ENCODE measurements at regions not wholly inside any gene's neighbourhood (a gene's known extent, or its start where the extent isn't known, plus 50 kb on each side); places are given as distances from the start of the nearest gene placed in this dataset.

DNA sequence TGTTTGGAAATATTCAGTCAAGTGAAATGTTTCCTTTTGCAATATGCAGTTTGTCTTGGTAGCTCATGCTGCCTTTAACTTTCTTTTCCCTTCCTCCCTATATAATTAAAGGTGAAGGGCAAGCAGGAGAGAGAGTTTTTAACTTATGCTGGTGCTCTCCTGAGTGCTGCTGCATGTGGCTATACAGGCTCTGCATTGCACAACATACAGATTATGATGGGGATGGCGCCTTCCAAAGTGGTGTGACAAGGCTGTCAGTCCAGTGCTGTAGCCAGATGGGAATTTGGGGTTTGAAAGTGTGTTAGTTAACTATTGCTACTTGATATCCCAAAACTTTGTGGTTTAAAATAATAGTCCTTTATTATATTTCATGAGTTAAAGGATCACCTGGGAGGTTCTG is 199.0 kb downstream of the ATP23 start:
- FAIRE-seq (no peak), ATAC-seq (no peak), DNase-seq (no peak)
- Histone ChIP-seq H3K4me1 (no peaks in the 10 kb centered on the region), H3K36me3 (no peaks in the 10 kb centered on the region), H3K4me3 (no peak overlapping the region), H3K9me3 (no peaks in the 10 kb centered on the region), H3K27me3 (no peaks in the 10 kb centered on the region), H3K27ac (no peak overlapping the region)
- 91 to 100% methylated on average over 1 of the region's 1 CpG for WGBS, 2 donors
- intact Hi-C loops (cut with DNase I): no loop called here
- TF ChIP-seq CTCF (IDR thresholded peaks at IDR 0.05): no peak

- FAIRE-seq: no peak
- WGBS, 2 donors: 89 to 95% methylated on average over 2 of the region's 2 CpGs
- no peak for ATAC-seq
These were observed 201.6 kb downstream of the ATP23 start for GRCh38 chr12:58142991-58143390.

GRCh38 chr12:58143498-58143995 is 202.2 kb downstream of the ATP23 start:
- Histone ChIP-seq H3K9me3 (no peaks in the 10 kb centered on the region), H3K27me3 (no peaks in the 10 kb centered on the region), H3K4me3 (no peak overlapping the region), H3K36me3 (no peaks in the 10 kb centered on the region), H3K4me1 (no peaks in the 10 kb centered on the region), H3K27ac (no peak overlapping the region)
- FAIRE-seq (no peak), ATAC-seq (no peak), DNase-seq (no peak)
- intact Hi-C loops (cut with DNase I): no loop called here
- TF ChIP-seq CTCF (IDR thresholded peaks at IDR 0.05): no peak
- WGBS, 2 donors: 86 to 89% methylated on average over 6 of the region's 6 CpGs

More at GRCh38 chr12:58142991-58143390, 201.6 kb downstream of the ATP23 start:
- intact Hi-C loops (cut with DNase I): no loop called here
- Histone ChIP-seq H3K36me3 (no peaks in the 10 kb centered on the region), H3K4me3 (no peak overlapping the region), H3K9me3 (no peaks in the 10 kb centered on the region), H3K4me1 (no peaks in the 10 kb centered on the region), H3K27me3 (no peaks in the 10 kb centered on the region), H3K27ac (no peak overlapping the region)
- DNase-seq: no peak
- no peak for TF ChIP-seq CTCF (IDR thresholded peaks at IDR 0.05)

DNA sequence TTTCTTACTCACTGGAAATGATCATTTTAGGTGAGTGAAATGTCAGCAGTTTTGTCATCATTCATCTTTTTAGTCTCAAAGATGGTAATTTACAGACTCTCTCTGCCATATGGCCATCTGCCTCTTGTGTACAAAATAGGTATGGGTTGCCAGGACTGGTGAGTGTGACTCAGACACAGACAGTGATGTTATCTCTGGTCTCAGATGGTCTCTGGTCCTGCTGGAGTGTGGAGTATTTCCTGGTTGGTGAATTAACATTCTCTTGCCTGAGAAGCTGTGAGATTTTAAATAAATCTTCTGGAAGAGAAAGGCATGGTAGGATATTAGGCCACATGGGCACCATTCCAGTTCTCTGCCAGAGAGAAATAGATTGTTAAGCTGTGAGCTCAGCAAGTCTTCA is 207.0 kb downstream of the ATP23 start:
- Histone ChIP-seq H3K27ac (no peak overlapping the region), H3K9me3 (no peaks in the 10 kb centered on the region), H3K27me3 (no peaks in the 10 kb centered on the region), H3K4me3 (no peak overlapping the region), H3K4me1 (no peaks in the 10 kb centered on the region), H3K36me3 (no peaks in the 10 kb centered on the region)
- intact Hi-C loops (cut with DNase I): no loop called here
- FAIRE-seq: no peak
- no peak for DNase-seq
- peak in 3 of 4 donors; percentile 48 to 86 (median 48) for ATAC-seq
- TF ChIP-seq CTCF (IDR thresholded peaks at IDR 0.05): no peak

- Histone ChIP-seq H3K9me3 (no peaks in the 10 kb centered on the region), H3K27me3 (no peaks in the 10 kb centered on the region), H3K4me3 (no peak overlapping the region), H3K27ac (no peak overlapping the region), H3K4me1 (no peaks in the 10 kb centered on the region), H3K36me3 (no peaks in the 10 kb centered on the region)
- intact Hi-C loops (cut with DNase I): no loop called here
- TF ChIP-seq CTCF (IDR thresholded peaks at IDR 0.05): no peak
- ATAC-seq: no peak
- no peak for DNase-seq
- FAIRE-seq: no peak
These were observed 207.6 kb downstream of the ATP23 start for GRCh38 chr12:58148976-58149375.
